ENCODE measurements at regions not wholly inside any gene's neighbourhood (a gene's known extent, or its start where the extent isn't known, plus 50 kb on each side); places are given as distances from the start of the nearest gene placed in this dataset.
A peak's percentile ranks its signal among the peaks of the same experiment; 100 is the strongest.

DNA sequence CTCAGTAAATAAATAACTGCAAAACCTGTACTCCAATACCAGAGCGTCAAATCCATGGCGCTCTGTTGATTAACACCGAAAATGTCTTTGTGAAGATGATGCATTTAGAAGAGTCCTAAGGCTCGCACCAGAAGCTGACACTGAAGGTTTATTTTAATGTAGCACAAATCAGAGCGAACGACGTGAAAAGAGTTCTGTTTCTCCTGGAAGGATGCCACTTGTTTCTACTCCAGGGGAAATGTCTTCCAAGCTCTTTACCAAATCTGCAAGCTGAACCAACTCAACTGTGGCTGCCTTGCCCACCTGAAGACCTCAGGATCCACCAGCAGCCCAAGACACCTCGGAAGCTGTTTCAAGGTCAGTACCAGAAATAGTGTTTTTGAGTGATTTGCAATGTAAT, 194.4 kb upstream of the MAF start:
- DNase-seq (ENCODE audit: low read depth, low spot score): no peak

DNA sequence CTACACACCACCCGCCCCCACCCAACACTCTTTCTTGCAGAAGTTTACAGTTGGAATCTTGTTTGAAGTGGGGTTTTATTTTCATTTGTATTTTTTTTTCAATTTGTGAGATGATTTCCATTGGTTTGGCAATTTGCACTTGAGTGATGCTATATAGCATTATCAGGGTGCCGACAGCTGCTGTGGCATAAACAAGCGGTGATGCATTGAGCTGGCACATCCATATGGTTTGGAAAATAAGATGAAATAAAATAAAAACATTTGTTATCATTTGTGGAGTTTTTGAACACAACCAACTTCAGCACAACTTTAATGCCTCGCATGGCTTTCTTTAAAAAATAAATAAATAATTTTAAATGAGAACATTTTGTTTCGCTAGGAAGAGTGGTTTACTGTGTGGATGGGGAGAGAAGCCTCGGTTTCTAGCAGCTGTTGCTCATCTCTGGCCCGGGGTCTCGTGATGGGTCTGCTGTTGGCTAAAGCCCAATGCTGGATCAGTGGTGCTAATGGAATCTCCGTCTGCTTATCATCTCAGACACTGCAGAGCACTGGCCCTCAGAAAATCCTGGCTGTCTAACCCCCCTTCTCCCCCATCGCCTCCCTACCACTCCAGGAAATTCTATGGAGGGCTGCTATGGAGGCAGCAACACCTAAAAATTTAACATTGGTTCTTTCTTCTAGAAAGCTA, 192.3 kb upstream of the MAF start:
- no peak for DNase-seq (ENCODE audit: low read depth, low spot score)

DNA sequence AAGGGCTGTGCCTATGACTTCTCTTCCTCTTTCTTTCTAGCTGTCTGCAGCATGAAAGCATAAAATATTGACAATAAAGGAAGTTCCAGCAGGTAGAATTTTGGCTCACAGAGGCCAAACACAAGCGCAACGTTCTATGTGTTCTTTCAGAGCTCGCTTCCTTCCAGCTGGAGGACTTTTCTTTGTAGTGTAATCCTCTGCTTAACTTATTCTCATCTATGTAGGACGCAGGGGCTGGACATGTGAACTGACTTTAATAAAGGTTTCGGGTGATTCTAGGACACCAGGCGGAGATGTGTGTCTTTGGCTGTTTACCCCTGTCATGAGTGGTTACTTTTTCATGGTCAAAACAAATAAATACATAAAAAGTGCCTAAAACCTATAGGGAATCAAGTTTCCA, 191.5 kb upstream of the MAF start:
- no peak for DNase-seq (ENCODE audit: low read depth, low spot score)

DNA sequence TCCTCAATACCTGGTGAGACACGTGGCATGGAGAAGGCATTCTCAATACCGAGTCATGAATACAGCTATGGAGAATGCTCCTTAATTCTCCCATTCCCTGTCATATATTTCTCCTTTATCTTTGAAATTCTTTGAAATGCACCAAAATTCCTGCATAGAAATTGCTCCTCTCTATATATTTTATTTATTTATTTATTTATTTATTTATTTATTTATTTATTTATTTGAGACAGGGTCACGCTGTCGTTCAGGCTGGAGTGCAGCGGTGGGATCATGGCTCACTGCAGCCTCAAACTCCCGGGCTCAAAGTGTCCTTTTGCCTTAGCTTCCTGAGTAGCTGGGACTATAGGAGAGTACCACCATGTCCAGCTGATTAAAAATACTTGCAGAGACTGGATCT, 190.3 kb upstream of the MAF start:
- no peak for DNase-seq (ENCODE audit: low read depth, low spot score)

DNA sequence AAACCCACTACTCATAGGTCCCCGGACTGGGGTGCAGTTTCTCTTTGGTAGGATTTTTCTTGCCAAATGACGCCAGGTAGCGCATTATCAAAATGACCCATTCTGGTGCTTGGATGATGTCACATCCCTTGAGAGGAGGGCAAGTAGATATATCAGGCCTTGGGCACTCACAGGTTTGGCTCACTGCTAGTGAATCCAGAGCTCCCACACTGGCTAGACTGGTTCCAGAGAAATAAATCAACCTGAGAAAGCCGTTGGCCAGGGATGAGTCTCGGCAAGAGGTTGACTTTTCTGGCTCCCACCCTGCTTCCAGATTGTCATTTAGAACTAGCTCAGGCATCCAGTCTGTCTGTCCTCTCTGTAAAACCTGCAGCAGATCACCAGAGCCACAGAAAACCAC, 188.4 kb upstream of the MAF start:
- no peak for DNase-seq (ENCODE audit: low read depth, low spot score)

DNA sequence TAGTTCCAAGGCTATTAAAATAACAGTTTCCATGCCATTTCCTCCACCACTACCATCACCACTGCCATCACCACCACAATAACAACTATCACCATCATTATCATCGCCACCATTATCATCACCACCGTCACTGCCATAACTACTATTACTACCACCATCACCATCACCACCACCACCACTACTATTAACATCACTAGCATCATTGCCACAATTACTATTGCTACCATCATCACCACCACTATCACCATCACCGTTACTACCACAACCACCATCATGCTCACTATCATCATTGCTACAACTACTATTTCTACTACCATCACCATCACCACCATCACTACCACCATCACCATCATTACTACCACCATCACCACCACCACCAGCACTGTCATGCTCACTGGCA, 185.9 kb upstream of the MAF start:
- DNase-seq (ENCODE audit: low read depth, low spot score): no peak

DNA sequence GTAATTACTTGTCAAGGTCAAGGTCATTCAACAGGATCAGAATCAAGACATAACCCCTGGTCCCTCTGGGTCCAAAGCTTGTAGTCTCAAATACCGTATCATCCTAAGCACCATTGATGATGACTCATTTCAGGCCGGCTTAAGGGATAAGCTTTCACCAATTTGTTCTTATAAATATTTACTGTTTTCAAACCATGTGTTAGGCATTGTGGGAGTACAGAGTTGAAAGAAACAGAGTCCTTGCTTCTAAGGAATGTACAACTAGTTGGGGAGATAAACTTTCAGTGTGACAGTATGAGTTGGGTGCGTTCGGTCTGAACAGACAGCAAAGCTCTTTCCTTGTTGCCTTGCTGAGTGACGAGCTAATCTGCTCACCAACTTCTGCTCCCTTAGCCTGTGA, 183.5 kb upstream of the MAF start:
- DNase-seq (ENCODE audit: low read depth, low spot score): no peak

DNA sequence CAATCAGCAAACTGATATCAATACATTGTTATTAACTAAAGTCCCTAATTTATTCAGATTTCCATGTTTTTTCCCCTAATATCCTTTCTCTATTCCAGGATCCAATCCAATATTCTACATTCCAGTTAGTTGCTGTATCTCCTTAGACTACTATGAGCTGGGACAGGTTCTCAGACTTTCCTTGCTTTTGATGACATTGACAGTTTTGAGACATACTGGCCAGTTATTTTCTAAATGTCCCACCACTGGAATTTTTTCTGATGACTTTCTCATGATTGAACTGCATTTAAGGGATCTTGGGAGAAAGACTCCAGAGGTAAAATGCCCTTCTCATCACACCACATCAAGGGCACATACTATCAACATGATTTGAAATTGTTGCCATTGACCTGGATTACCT, 177.1 kb upstream of the MAF start:
- DNase-seq (ENCODE audit: low read depth, low spot score): no peak

DNA sequence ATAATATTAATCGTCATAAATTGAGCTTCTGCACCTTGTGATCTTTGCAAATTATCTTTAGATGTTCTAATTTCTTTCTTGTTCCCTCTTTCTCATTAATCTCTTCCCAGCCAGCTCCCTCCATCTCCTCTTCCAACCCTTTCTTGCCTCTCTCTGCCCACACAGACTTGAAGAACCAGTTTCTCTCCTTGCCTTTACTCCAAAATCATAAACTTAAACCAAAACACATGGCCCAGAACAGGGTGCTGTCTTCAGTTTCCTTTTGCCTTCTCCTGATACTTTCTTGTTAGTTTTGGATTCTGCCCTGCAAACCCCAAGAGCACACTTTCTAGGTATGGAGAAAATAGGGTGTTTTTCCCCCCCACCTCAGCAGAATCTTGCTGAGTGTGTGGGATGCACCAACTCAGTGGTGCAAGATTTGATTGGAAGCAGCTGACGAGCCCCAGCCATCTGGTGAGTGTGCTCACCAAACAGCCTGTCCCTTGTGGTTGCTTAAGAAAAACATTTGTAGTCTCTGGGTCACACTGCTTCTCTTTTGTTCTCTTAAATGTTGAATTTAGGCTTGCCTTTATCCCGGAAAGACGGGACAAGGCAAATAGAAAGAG, 175.8 kb upstream of the MAF start:
- DNase-seq (ENCODE audit: low read depth, low spot score): peak; percentile 80

DNA sequence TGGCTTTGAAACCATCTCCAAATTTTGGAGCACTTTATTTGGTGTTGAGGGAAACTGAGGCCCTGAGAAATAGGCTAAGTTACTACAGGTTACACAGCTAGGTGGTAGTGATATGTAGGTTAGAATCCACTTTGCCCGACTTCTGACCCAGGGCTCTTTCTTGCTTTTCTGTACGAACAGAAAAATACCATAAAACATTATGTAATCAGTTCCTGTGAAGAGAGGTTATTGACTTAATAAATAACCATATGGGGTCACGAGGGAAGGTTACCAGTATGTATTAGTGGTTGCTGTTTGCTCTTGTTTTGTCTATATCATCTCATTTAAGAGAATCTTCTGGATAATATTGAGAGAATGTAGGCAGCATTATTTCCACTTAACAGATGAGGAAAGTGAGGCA, 172.2 kb upstream of the MAF start:
- no peak for DNase-seq (ENCODE audit: low read depth, low spot score)

DNA sequence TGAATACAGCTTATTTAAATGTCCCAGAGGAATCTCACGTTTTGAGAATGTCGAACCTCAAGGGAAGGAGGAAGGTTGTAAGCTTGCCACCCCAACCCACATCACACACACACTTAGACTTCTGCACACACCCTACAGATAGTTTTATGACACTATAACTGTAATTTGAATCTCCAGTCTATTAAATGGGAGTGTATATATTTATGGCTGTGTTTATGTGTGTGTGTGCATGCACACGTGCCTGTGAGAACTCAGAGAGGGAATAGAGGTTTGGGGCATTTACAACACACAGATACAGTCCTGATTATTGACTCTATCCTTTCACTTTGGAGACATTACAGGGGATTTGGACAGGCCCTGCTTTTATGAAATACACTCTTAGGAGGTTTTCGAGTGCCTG, 171.5 kb upstream of the MAF start:
- DNase-seq (ENCODE audit: low read depth, low spot score): no peak

DNA sequence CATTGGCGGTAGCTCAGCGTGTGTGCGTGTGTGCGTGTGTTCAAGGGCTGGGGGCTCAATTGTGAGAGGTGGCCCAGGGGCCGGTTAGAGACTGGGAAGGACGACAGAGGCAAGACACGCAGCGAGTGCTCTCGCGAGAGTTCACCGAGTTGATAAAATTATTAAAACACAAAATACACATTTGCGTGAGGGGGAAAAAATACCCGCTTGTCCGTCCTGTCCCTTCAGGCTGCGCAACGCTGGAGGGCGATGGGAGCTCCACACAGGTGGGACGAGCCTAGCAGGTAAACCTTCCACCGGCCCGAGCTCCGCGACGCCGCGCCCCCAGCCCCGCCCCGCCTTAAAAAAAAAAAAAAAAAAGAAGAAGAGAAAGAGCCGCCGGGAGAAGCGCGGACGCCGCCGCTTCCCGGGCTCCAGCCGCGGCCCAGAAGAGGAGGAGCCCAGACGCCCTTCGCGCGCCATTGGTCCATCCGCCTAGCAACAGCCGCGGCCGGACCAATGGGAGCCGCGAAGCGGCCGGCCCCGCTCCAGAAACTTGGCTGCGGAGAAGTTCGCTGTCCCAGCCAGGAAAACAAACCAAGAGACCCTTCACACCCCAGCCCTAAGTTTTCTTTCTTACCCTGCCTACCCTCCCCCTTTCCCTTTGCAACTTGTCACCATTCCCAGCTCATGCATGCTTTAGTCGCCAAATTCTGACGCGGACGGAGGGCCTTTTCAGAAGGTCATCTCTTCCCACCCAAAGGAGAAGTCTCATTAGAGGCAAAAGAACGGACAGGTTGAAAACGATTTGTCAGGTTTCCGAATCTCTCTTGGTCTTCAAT, 169.9 kb upstream of the MAF start:
- peak; percentile 47 for DNase-seq (ENCODE audit: low read depth, low spot score)

DNA sequence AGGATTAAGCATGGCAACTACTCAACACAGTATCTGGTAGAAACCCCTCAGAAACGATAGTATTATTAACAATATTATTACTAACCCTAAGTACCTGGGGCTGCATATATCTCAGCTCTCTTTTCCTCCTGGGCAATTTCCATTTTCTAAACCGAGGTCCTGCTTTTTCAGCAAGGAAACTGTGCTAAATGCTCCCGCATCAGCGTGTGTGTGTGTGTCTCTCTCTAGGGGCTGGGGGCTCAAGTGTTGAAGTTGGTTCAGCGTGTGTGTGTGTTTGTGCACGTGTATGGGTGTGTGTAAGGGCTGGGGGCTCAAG, 169.3 kb upstream of the MAF start:
- DNase-seq (ENCODE audit: low read depth, low spot score): no peak

DNA sequence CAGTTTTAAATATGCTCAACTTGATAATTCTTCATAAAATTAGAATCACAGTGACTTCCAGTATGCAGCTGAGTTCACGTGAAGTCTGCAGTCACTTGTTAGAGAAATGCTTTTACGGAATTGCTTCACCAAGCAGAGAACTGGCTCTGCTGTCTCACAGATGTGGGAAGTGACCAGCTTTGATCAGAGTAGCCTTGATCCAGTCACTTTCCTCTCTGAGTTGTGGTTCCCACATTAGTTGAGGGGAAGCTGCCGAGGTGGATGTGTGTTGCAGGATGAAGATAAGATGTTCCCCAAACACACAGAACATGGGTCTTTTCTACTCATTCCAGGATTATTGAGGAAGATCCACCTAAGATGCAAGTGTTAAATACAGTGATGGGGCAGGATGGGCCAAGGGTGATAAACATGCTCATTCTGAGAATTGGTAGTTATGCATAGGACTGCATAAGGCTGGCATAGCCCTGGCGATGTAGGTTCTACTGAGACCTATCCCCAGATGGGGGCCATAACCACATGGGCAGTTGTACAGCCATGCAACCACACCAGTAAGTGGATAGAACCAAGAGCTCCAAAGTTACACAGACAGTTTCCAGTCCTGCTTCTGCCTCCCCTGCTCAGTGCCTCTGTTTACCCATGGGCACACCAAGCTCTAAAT, 168.9 kb upstream of the MAF start:
- DNase-seq (ENCODE audit: low read depth, low spot score): no peak

DNA sequence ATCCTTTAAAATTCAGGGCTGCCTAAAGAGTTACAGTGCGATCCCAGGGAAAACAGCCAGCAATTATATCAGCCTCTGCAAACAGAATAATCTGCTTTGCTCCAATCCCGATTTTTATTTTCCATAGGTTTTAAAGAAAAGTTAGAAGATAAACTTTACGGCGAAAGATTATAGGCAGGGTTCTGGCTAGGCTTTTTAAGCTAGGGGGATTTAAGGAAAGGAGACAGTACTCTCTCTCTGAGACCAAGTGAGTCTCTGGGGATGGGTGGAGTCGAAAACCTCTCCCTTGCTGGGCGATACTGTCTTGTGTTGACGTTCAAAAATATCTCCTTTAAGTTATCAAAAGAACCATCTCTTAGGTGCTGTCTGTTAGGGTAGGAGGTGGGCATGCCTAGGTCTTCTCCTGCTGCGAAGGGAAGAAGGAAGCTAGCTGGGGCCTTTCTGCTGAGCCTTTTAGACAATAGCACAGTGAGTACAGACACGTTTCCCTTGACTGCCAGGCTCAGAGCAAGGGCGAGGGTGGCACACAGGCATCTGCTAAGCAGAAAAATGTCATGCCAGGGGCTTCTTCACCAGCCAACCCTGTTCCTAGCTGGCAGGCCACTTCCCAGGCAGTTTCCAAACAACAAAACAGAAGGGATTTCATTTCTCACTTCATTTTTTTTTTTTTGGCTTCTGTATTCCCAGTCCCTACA, 167.9 kb upstream of the MAF start:
- no peak for DNase-seq (ENCODE audit: low read depth, low spot score)

DNA sequence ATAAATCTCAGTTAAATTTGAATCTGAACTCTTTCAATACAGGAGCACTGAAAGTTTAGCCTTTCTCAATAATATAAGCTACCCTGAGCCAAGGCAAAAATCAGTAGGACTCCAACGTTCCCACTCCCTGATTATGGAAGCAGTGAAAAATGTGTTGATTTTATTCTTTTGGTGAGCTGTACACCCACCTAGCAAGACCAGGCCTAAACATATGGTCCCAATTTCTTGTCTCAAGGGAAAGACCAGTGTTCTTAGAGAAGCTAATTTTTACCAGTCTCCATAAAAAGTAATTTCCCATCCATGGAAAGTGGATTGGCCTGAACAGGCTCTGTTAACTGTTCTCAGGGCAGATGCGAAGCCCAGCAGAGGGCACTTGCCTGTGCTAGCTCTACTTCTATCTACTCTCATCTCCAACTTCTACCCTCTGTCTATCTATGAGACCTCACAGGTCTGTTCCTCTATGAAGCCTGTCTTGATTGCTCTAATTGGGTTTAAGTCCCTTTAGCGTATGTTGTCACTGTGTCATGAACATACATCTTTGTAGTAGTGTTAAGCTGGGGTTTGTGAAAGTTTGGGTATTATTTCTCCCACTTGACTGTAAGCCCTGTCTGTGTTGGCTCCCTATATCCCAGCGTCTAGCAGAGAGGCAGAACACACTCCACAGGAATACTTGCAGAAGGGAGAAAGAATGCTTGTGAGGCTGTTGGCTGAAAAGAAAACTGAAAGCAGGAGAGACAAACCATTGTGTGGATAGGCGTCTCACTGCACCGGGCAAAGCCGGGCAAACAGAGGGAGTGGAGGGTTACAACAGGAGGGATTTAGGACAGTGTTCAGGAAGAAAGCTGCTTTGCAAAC, 167.1 kb upstream of the MAF start:
- no peak for DNase-seq (ENCODE audit: low read depth, low spot score)

DNA sequence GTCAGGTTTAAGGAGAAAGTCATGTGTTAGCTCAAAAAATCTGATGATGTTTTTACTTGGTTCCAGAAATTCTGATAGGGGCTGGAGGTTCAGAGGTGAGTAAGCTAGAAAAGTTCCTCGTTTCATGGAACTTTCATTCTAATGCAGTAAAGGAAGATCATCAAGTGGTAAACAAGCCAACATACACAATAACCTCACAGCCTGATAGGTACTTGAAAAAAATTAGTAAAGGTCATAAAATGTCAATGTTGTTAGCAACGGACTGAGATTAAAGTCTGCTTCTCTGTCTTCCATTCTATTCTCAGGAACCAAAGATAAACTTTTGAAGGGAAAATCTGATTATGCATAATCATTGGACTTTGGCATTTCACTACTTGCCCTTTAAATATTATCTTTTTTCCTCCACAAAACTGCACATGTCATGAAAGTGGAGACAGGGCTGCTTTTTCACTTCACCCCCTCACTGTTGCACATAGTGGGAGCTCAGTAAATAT, 165.4 kb upstream of the MAF start:
- DNase-seq (ENCODE audit: low read depth, low spot score): no peak

DNA sequence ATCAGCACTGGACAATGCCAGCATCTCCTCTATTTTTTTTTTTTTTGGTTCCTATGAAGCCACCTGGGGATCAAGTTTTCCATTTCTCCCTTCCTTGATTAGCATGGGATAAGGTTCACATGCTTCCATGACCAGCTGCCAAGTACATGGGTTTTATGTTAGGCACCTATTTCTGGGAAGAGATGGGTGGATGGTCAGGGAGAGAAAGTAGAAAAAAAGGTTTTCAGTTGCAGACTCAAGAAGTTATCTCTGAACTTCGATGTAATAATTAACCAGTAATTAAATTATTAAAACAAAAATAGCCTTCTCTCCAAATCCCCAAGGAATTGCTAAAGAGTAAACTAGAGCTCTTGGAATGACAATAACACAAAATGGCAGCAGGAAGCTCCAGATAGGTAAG, 164.9 kb upstream of the MAF start:
- DNase-seq (ENCODE audit: low read depth, low spot score): no peak

DNA sequence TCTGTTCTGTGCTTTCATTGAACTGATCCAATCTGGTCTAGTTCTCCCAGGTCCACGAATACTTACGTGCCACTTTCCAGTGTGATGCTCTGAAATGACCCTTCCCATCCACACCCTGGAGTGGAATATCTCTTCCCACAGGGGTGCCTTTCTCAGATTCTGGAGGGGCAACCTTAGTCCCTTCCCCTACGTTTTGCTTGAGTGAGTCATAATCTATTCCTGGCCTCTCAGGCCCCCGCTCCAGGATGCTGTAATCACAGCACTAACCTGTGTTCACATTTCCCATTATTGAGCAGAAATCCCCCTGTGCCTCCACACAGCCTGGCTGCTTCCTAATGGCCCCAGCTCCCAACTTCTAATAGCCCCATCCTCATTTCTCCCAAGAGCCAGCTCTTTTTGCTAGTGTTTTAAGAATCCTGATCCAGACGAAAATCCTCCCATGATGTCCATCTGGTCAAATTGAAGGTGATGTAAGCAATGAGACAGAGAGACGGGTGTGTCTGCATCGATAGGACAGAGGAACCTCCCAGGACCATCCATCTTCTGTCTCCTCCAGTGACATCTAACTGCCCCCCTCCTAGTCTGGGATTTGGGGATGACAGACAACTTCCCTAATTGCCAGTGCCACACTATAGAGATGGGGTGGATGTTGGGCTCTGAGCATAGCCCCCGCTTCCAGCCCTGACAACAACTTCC, 164.0 kb upstream of the MAF start:
- no peak for DNase-seq (ENCODE audit: low read depth, low spot score)

DNA sequence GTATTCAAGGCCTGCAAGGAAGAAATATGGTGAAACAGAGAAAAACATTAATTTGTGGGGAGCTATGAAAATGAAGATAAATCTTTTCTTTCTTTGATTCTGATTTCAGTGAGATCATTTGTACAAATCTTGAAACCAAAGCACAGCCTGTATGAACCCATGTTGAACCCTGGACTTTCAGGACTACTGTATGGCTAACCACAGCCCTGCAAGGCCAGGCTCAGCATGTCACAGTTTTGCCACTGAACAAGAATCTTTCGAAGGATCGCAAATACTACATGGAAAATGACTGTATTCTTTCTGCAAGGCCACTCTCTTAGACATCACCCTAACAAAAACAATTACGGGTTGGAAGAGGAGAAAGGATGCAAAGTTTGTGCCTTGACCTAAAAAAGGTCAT, 161.7 kb upstream of the MAF start:
- DNase-seq (ENCODE audit: low read depth, low spot score): no peak

All from brain pericyte (primary cell).